ENCODE measurements at regions not wholly inside any gene's neighbourhood (a gene's known extent, or its start where the extent isn't known, plus 50 kb on each side); places are given as distances from the start of the nearest gene placed in this dataset.
"Not testable (repeated sequence)": the region's sequence is repeated elsewhere in the genome, so short reads cannot be mapped to it uniquely, and the experiment has no call there.

- H3K4me1 ChIP-seq (ENCODE audit: control insufficient read depth, insufficient read depth, low read length), result peaks cover 13% of the 10 kb centered on the region
- no peak overlapping the region for H3K9ac ChIP-seq (ENCODE audit: low read length)
- no peaks in the 10 kb centered on the region for H3K27me3 ChIP-seq (ENCODE audit: control insufficient read depth, insufficient read depth, low read length)
- H3K36me3 ChIP-seq (ENCODE audit: control insufficient read depth, insufficient read depth, low read length), result no peaks in the 10 kb centered on the region
- H3K4me3 ChIP-seq (ENCODE audit: low read length), result no peak overlapping the region
- H3K9me3 ChIP-seq (ENCODE audit: control insufficient read depth, low read length), result no peaks in the 10 kb centered on the region
Measured at GRCh38 chr14:100425429-100425827, 102.3 kb downstream of the SLC25A47 start.

GRCh38 chr14:100426314-100426713 lies 103.2 kb downstream of the SLC25A47 start:
- no peak overlapping the region for H3K4me3 ChIP-seq (ENCODE audit: low read length)
- H3K4me1 ChIP-seq (ENCODE audit: control insufficient read depth, insufficient read depth, low read length), result peaks cover 13% of the 10 kb centered on the region
- no peaks in the 10 kb centered on the region for H3K36me3 ChIP-seq (ENCODE audit: control insufficient read depth, insufficient read depth, low read length)
- H3K9me3 ChIP-seq (ENCODE audit: control insufficient read depth, low read length), result no peaks in the 10 kb centered on the region
- no peaks in the 10 kb centered on the region for H3K27me3 ChIP-seq (ENCODE audit: control insufficient read depth, insufficient read depth, low read length)
- H3K9ac ChIP-seq (ENCODE audit: low read length), result no peak overlapping the region

GRCh38 chr14:100427166-100427565 lies 104.0 kb downstream of the SLC25A47 start:
- H3K36me3 ChIP-seq (ENCODE audit: control insufficient read depth, insufficient read depth, low read length), result no peaks in the 10 kb centered on the region
- peaks cover 13% of the 10 kb centered on the region for H3K4me1 ChIP-seq (ENCODE audit: control insufficient read depth, insufficient read depth, low read length)
- no peak overlapping the region for H3K9ac ChIP-seq (ENCODE audit: low read length)
- H3K27me3 ChIP-seq (ENCODE audit: control insufficient read depth, insufficient read depth, low read length), result no peaks in the 10 kb centered on the region
- no peak overlapping the region for H3K4me3 ChIP-seq (ENCODE audit: low read length)
- H3K9me3 ChIP-seq (ENCODE audit: control insufficient read depth, low read length), result no peaks in the 10 kb centered on the region

- no peaks in the 10 kb centered on the region for H3K27me3 ChIP-seq (ENCODE audit: control insufficient read depth, insufficient read depth, low read length)
- H3K9ac ChIP-seq (ENCODE audit: low read length), result no peak overlapping the region
- H3K4me1 ChIP-seq (ENCODE audit: control insufficient read depth, insufficient read depth, low read length), result peaks cover 13% of the 10 kb centered on the region
- H3K9me3 ChIP-seq (ENCODE audit: control insufficient read depth, low read length), result no peaks in the 10 kb centered on the region
- no peaks in the 10 kb centered on the region for H3K36me3 ChIP-seq (ENCODE audit: control insufficient read depth, insufficient read depth, low read length)
- no peak overlapping the region for H3K4me3 ChIP-seq (ENCODE audit: low read length)
Measured at GRCh38 chr14:100428727-100429126, 105.6 kb downstream of the SLC25A47 start.

- Histone ChIP-seq H3K4me3 (ENCODE audit: low read length) (no peak overlapping the region), H3K9ac (ENCODE audit: low read length) (no peak overlapping the region), H3K4me1 (ENCODE audit: control insufficient read depth, insufficient read depth, low read length) (peaks cover 6% of the 10 kb centered on the region), H3K27me3 (ENCODE audit: control insufficient read depth, insufficient read depth, low read length) (no peaks in the 10 kb centered on the region), H3K9me3 (ENCODE audit: control insufficient read depth, low read length) (no peaks in the 10 kb centered on the region), H3K36me3 (ENCODE audit: control insufficient read depth, insufficient read depth, low read length) (no peaks in the 10 kb centered on the region)
Measured at GRCh38 chr14:100429537-100429936, 106.4 kb downstream of the SLC25A47 start.

- Histone ChIP-seq H3K36me3 (ENCODE audit: control insufficient read depth, insufficient read depth, low read length) (no peaks in the 10 kb centered on the region), H3K4me3 (ENCODE audit: low read length) (no peak overlapping the region), H3K9me3 (ENCODE audit: control insufficient read depth, low read length) (no peaks in the 10 kb centered on the region), H3K4me1 (ENCODE audit: control insufficient read depth, insufficient read depth, low read length) (no peaks in the 10 kb centered on the region), H3K9ac (ENCODE audit: low read length) (no peak overlapping the region), H3K27me3 (ENCODE audit: control insufficient read depth, insufficient read depth, low read length) (no peaks in the 10 kb centered on the region)
Measured at GRCh38 chr14:100430571-100430970, 107.4 kb downstream of the SLC25A47 start.

- not testable (repeated sequence) for H3K4me3 ChIP-seq (ENCODE audit: low read length); H3K36me3 ChIP-seq (ENCODE audit: control insufficient read depth, insufficient read depth, low read length); H3K27me3 ChIP-seq (ENCODE audit: control insufficient read depth, insufficient read depth, low read length); H3K4me1 ChIP-seq (ENCODE audit: control insufficient read depth, insufficient read depth, low read length); H3K9me3 ChIP-seq (ENCODE audit: control insufficient read depth, low read length); H3K9ac ChIP-seq (ENCODE audit: low read length)
Measured at GRCh38 chr14:100431461-100431860, 108.3 kb downstream of the SLC25A47 start.

- H3K4me3 ChIP-seq (ENCODE audit: low read length), result no peak overlapping the region
- no peak overlapping the region for H3K9ac ChIP-seq (ENCODE audit: low read length)
- H3K9me3 ChIP-seq (ENCODE audit: control insufficient read depth, low read length), result no peaks in the 10 kb centered on the region
- H3K4me1 ChIP-seq (ENCODE audit: control insufficient read depth, insufficient read depth, low read length), result no peaks in the 10 kb centered on the region
- H3K36me3 ChIP-seq (ENCODE audit: control insufficient read depth, insufficient read depth, low read length), result no peaks in the 10 kb centered on the region
- H3K27me3 ChIP-seq (ENCODE audit: control insufficient read depth, insufficient read depth, low read length), result no peaks in the 10 kb centered on the region
Measured at GRCh38 chr14:100432652-100433427, 109.7 kb downstream of the SLC25A47 start.

GRCh38 chr14:100433428-100433814 lies 110.3 kb downstream of the SLC25A47 start:
- no peak overlapping the region for H3K9ac ChIP-seq (ENCODE audit: low read length)
- H3K4me3 ChIP-seq (ENCODE audit: low read length), result no peak overlapping the region
- no peaks in the 10 kb centered on the region for H3K36me3 ChIP-seq (ENCODE audit: control insufficient read depth, insufficient read depth, low read length)
- H3K9me3 ChIP-seq (ENCODE audit: control insufficient read depth, low read length), result no peaks in the 10 kb centered on the region
- H3K27me3 ChIP-seq (ENCODE audit: control insufficient read depth, insufficient read depth, low read length), result no peaks in the 10 kb centered on the region
- peaks cover under 1% of the 10 kb centered on the region for H3K4me1 ChIP-seq (ENCODE audit: control insufficient read depth, insufficient read depth, low read length)

GRCh38 chr14:100434033-100434601 lies 111.0 kb downstream of the SLC25A47 start:
- Histone ChIP-seq H3K4me3 (ENCODE audit: low read length) (no peak overlapping the region), H3K36me3 (ENCODE audit: control insufficient read depth, insufficient read depth, low read length) (no peaks in the 10 kb centered on the region), H3K9me3 (ENCODE audit: control insufficient read depth, low read length) (no peaks in the 10 kb centered on the region), H3K4me1 (ENCODE audit: control insufficient read depth, insufficient read depth, low read length) (peaks cover 7% of the 10 kb centered on the region), H3K27me3 (ENCODE audit: control insufficient read depth, insufficient read depth, low read length) (no peaks in the 10 kb centered on the region), H3K9ac (ENCODE audit: low read length) (no peak overlapping the region)

- no peak overlapping the region for H3K9ac ChIP-seq (ENCODE audit: low read length)
- H3K9me3 ChIP-seq (ENCODE audit: control insufficient read depth, low read length), result no peaks in the 10 kb centered on the region
- peaks cover 16% of the 10 kb centered on the region for H3K4me1 ChIP-seq (ENCODE audit: control insufficient read depth, insufficient read depth, low read length)
- H3K36me3 ChIP-seq (ENCODE audit: control insufficient read depth, insufficient read depth, low read length), result no peaks in the 10 kb centered on the region
- no peaks in the 10 kb centered on the region for H3K27me3 ChIP-seq (ENCODE audit: control insufficient read depth, insufficient read depth, low read length)
- no peak overlapping the region for H3K4me3 ChIP-seq (ENCODE audit: low read length)
Measured at GRCh38 chr14:100434911-100435438, 111.8 kb downstream of the SLC25A47 start.

- peaks cover 21% of the 10 kb centered on the region for H3K4me1 ChIP-seq (ENCODE audit: control insufficient read depth, insufficient read depth, low read length)
Measured at GRCh38 chr14:100435459-100435858, 112.3 kb downstream of the SLC25A47 start.

More at GRCh38 chr14:100435459-100435858, 112.3 kb downstream of the SLC25A47 start:
- Histone ChIP-seq H3K36me3 (ENCODE audit: control insufficient read depth, insufficient read depth, low read length) (no peaks in the 10 kb centered on the region), H3K4me3 (ENCODE audit: low read length) (no peak overlapping the region), H3K27me3 (ENCODE audit: control insufficient read depth, insufficient read depth, low read length) (no peaks in the 10 kb centered on the region), H3K9me3 (ENCODE audit: control insufficient read depth, low read length) (no peaks in the 10 kb centered on the region), H3K9ac (ENCODE audit: low read length) (no peak overlapping the region)
